Liver (tissue), 8 donors: ENCODE measurements at regions not wholly inside any gene's neighbourhood (a gene's known extent, or its start where the extent isn't known, plus 50 kb on each side); places are given as distances from the start of the nearest gene placed in this dataset.

Source experiments
- DNase-seq: peaks from one replicate; pipeline ENCODE4 v3.0.0-alpha.2; 2017; ENCODE audit warnings: low spot score
- H3K27ac ChIP-seq, 2 donors: one replicate each; pipeline ENCODE4 v1.7.0; 2013; ENCODE audit warnings: inconsistent platforms in 2 of 2, low read length in 2 of 2, control low read depth in 1 of 2, low read depth in 1 of 2, mild to moderate bottlenecking in 1 of 2
- H3K27me3 ChIP-seq, 4 donors: one replicate each; pipeline versions ENCODE4 v1.6.1 to v1.7.0; 2013; ENCODE audit warnings: low read length in 3 of 4, inconsistent platforms in 1 of 4, mild to moderate bottlenecking in 1 of 4, moderate library complexity in 1 of 4; ENCODE audit not compliant: control insufficient read depth in 4 of 4, insufficient read depth in 4 of 4
- H3K36me3 ChIP-seq, 4 donors: one replicate each; pipeline versions ENCODE4 v1.6.1 to v1.7.0; 2013; ENCODE audit warnings: low read length in 3 of 4, mild to moderate bottlenecking in 3 of 4, low read depth in 1 of 4, moderate library complexity in 1 of 4; ENCODE audit not compliant: control insufficient read depth in 4 of 4, insufficient read depth in 3 of 4
- H3K4me1 ChIP-seq, 4 donors: one replicate each; pipeline versions ENCODE4 v1.6.1 to v1.7.0; 2013; ENCODE audit warnings: low read length in 3 of 4, mild to moderate bottlenecking in 3 of 4, moderate library complexity in 1 of 4; ENCODE audit not compliant: control insufficient read depth in 4 of 4, insufficient read depth in 4 of 4
- H3K4me3 ChIP-seq, 3 donors: one replicate each; pipeline versions ENCODE4 v1.6.1 to v1.7.0; 2013; ENCODE audit warnings: low read length in 3 of 3, control low read depth in 1 of 3, low read depth in 1 of 3, mild to moderate bottlenecking in 1 of 3
- H3K9ac ChIP-seq, 2 donors: one replicate each; pipeline ENCODE4 v1.7.0; 2013; ENCODE audit warnings: low read length in 2 of 2, mild to moderate bottlenecking in 2 of 2, moderate library complexity in 2 of 2, control low read depth in 1 of 2, low read depth in 1 of 2
- H3K9me3 ChIP-seq, 4 donors: one replicate each; pipeline versions ENCODE4 v1.6.1 to v1.7.0; 2013; ENCODE audit warnings: low read length in 3 of 4; ENCODE audit not compliant: control insufficient read depth in 4 of 4
- ATF3 ChIP-seq: IDR thresholded peaks from 2 replicates; pipeline ENCODE4 v1.6.1; 2016; ENCODE audit warnings: antibody characterized with exemption
- CTCF ChIP-seq: fragments of 150-350 bp; IDR thresholded peaks from 2 replicates; pipeline ENCODE4 v1.5.1; 2017; ENCODE audit warnings: improper control_type of control experiment, low read depth, low read length; ENCODE audit not compliant: missing input control
- EGR1 ChIP-seq, 2 donors: IDR thresholded peaks; 2 replicates each; pipeline ENCODE4 v1.6.1; 2016 to 2018; ENCODE audit warnings: antibody characterized with exemption in 2 of 2, low read depth in 2 of 2
- FOXA1 ChIP-seq: IDR thresholded peaks from 2 replicates; pipeline ENCODE4 v1.6.1; 2016; ENCODE audit warnings: antibody characterized with exemption
- FOXA2 ChIP-seq: IDR thresholded peaks from 2 replicates; pipeline ENCODE4 v1.6.1; 2016; ENCODE audit warnings: antibody characterized with exemption
- GABPA ChIP-seq, 2 donors: IDR thresholded peaks in 1 of 2; conservative IDR thresholded peaks in 1 of 2; 2 replicates each; pipeline ENCODE4 v1.6.1; 2016; ENCODE audit warnings: antibody characterized with exemption in 2 of 2, mild to moderate bottlenecking in 1 of 2, moderate library complexity in 1 of 2
- HNF4A ChIP-seq, 2 donors: conservative IDR thresholded peaks; 2 replicates each; pipeline ENCODE4 v1.6.1; 2016; ENCODE audit warnings: antibody characterized with exemption in 2 of 2, mild to moderate bottlenecking in 2 of 2
- HNF4G ChIP-seq: IDR thresholded peaks from 2 replicates; pipeline ENCODE4 v1.6.1; 2016; ENCODE audit warnings: antibody characterized with exemption
- JUND ChIP-seq, 2 donors: IDR thresholded peaks; 2 replicates each; pipeline ENCODE4 v1.6.1; 2016; ENCODE audit warnings: antibody characterized with exemption in 2 of 2
- MAX ChIP-seq: IDR thresholded peaks from 2 replicates; pipeline ENCODE4 v1.6.1; 2016; ENCODE audit warnings: antibody characterized with exemption
- NR2F2 ChIP-seq: IDR thresholded peaks from 2 replicates; pipeline ENCODE4 v1.6.1; 2016; ENCODE audit warnings: antibody characterized with exemption
- RAD21 ChIP-seq, 2 donors: IDR thresholded peaks; 2 replicates each; pipeline ENCODE4 v1.6.1; 2016; ENCODE audit warnings: antibody characterized with exemption in 2 of 2, mild to moderate bottlenecking in 2 of 2
- RXRA ChIP-seq, 2 donors: IDR thresholded peaks; 2 replicates each; pipeline ENCODE4 v1.6.1; 2017 to 2018; ENCODE audit warnings: antibody characterized with exemption in 2 of 2, mild to moderate bottlenecking in 1 of 2
- SP1 ChIP-seq: IDR thresholded peaks from 2 replicates; pipeline ENCODE4 v1.6.1; 2018; ENCODE audit warnings: antibody characterized with exemption, mild to moderate bottlenecking
- TAF1 ChIP-seq: conservative IDR thresholded peaks from 2 replicates; pipeline ENCODE4 v1.6.1; 2016; ENCODE audit warnings: antibody characterized with exemption, mild to moderate bottlenecking
- YY1 ChIP-seq: IDR thresholded peaks from 2 replicates; pipeline ENCODE4 v1.6.1; 2016; ENCODE audit warnings: antibody characterized with exemption, mild to moderate bottlenecking
- ZBTB33 ChIP-seq: IDR thresholded peaks from 2 replicates; pipeline ENCODE4 v1.6.1; 2016; ENCODE audit warnings: antibody characterized with exemption
- WGBS: extraction: QIAGEN DNeasy Blood & Tissue Kit; methylation state at CpG from one replicate; pipeline ENCODE4 v1.1.7; 2013; 5-methylcytosine and 5-hydroxymethylcytosine counted together
- TF ChIP-seq, protein P1 (sequence below): IDR thresholded peaks from 2 replicates; pipeline ENCODE4 v1.6.1; 2016; ENCODE audit warnings: antibody characterized with exemption, mild to moderate bottlenecking
- donor health status: healthy.
- donor health status: healthy.
- donor health status: healthy.
- donor health status: healthy.
- donor health status: healthy.

DNA sequence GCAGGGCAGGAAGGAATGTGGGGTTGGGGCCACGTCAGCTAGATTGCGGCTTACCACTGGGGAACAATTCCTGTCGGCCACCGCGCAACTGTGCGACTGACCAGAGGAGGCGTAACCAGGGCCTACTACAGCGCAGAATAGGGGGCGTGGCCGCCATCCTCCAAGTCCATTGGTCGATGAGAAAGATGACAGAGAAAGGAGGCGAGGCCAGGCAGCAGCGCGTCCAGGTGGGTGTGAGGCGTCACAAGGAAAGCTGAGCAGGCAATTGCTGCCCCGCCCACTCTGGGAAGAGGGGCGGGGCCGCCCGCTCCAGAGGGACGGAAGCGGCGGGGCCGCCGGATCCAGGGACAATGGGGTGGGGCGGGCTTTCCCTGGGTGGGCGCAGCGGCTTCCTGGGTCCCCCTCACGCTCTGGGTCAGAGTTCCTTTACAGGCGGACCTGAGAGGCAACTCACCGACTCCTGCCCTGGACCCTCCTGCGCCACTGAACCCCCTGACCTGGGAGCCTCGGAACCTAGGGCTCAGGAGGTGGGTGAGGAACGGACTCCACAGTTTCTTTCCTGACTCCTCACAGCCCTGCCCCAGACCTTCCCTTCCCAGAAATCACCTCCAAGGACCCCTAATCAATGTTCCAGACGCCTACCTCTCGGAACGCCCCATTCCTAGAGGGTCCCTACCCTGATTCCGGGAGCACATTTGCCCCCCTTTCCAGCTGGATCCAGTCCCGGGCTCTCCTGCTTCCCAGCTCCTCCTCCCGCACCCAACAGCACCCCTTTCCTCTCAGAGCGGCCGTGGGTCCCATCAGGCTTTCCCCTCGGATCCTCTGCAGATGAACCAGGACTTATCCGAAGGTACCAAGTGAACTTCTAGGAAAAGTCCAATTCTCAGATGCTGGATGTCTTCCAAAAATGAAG, 101.5 kb upstream of the ZNF492 start:
- Histone ChIP-seq H3K27ac (no peak overlapping the region), H3K4me1 (no peaks in the 10 kb centered on the region), H3K4me3 (peak overlapping the region in 2 of 3 donors; percentile 8 to 12), H3K36me3 (no peaks in the 10 kb centered on the region), H3K9me3 (peaks cover 1 to 13% (median 7%) of the 10 kb centered on the region in 4 donors), H3K9ac (no peak overlapping the region), H3K27me3 (no peaks in the 10 kb centered on the region)
- WGBS: 5% methylated on average over 43 of the region's 43 CpGs
- no peak for DNase-seq
- no peak for TF ChIP-seq TAF1
- no peak for TF ChIP-seq ATF3
- TF ChIP-seq HNF4G: no peak
- no peak for TF ChIP-seq YY1
- TF ChIP-seq ZBTB33: no peak
- TF ChIP-seq SP1: no peak
- no peak for TF ChIP-seq RAD21 (IDR thresholded peaks at IDR 0.05)
- TF ChIP-seq FOXA2: no peak
- no peak for TF ChIP-seq GABPA (IDR thresholded peaks at IDR 0.05 in 1 of 2, conservative IDR thresholded peaks at IDR 0.05 in 1 of 2)
- no peak for TF ChIP-seq FOXA1
- TF ChIP-seq CTCF: no peak
- TF ChIP-seq JUND (IDR thresholded peaks at IDR 0.05): no peak
- TF ChIP-seq RXRA (IDR thresholded peaks at IDR 0.05): no peak
- TF ChIP-seq MAX: no peak
- TF ChIP-seq HNF4A (conservative IDR thresholded peaks at IDR 0.05): no peak
- TF ChIP-seq NR2F2: no peak
- no peak for TF ChIP-seq EGR1 (IDR thresholded peaks at IDR 0.05; ENCODE audit: low read depth in 2 of 2)
- TF ChIP-seq, protein P1, sequence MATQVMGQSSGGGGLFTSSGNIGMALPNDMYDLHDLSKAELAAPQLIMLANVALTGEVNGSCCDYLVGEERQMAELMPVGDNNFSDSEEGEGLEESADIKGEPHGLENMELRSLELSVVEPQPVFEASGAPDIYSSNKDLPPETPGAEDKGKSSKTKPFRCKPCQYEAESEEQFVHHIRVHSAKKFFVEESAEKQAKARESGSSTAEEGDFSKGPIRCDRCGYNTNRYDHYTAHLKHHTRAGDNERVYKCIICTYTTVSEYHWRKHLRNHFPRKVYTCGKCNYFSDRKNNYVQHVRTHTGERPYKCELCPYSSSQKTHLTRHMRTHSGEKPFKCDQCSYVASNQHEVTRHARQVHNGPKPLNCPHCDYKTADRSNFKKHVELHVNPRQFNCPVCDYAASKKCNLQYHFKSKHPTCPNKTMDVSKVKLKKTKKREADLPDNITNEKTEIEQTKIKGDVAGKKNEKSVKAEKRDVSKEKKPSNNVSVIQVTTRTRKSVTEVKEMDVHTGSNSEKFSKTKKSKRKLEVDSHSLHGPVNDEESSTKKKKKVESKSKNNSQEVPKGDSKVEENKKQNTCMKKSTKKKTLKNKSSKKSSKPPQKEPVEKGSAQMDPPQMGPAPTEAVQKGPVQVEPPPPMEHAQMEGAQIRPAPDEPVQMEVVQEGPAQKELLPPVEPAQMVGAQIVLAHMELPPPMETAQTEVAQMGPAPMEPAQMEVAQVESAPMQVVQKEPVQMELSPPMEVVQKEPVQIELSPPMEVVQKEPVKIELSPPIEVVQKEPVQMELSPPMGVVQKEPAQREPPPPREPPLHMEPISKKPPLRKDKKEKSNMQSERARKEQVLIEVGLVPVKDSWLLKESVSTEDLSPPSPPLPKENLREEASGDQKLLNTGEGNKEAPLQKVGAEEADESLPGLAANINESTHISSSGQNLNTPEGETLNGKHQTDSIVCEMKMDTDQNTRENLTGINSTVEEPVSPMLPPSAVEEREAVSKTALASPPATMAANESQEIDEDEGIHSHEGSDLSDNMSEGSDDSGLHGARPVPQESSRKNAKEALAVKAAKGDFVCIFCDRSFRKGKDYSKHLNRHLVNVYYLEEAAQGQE: no peak
